Neural crest cell (in vitro differentiated cells): ENCODE measurements at regions not wholly inside any gene's neighbourhood (a gene's known extent, or its start where the extent isn't known, plus 50 kb on each side); places are given as distances from the start of the nearest gene placed in this dataset.
"Not testable (repeated sequence)": the region's sequence is repeated elsewhere in the genome, so short reads cannot be mapped to it uniquely, and the experiment has no call there.

ENCODE experiments used
- DNase-seq: peaks from one replicate; pipeline ENCODE4 v3.0.0; 2021; ENCODE audit warnings: low read depth, mixed read lengths, low spot score
- H3K27ac Mint-ChIP-seq: one replicate; pipeline ENCODE4 v1.8.0; 2021; ENCODE audit warnings: mild to moderate bottlenecking, mixed read lengths; ENCODE audit not compliant: unreplicated experiment
- H3K27me3 Mint-ChIP-seq: 2 replicates; pipeline ENCODE4 v1.8.0; 2021; ENCODE audit warnings: low read depth, mild to moderate bottlenecking, mixed read lengths
- H3K36me3 Mint-ChIP-seq: 2 replicates; pipeline ENCODE4 v1.8.0; 2021; ENCODE audit warnings: low read depth, mild to moderate bottlenecking, mixed read lengths
- H3K4me1 Mint-ChIP-seq: 2 replicates; pipeline ENCODE4 v1.8.0; 2021; ENCODE audit warnings: mixed read lengths
- H3K4me3 Mint-ChIP-seq: one replicate; pipeline ENCODE4 v1.8.0; 2021; ENCODE audit warnings: mild to moderate bottlenecking, mixed read lengths
- H3K9me3 Mint-ChIP-seq: 2 replicates; pipeline ENCODE4 v1.8.0; 2021; ENCODE audit warnings: mixed read lengths
- TF ChIP-seq, protein P1 (sequence below): fragments of 200-600 bp; sonication (generic); conservative IDR thresholded peaks from 2 replicates; pipeline ENCODE4 v1.5.0; 2021; ENCODE audit warnings: antibody characterized with exemption, mild to moderate bottlenecking

DNA sequence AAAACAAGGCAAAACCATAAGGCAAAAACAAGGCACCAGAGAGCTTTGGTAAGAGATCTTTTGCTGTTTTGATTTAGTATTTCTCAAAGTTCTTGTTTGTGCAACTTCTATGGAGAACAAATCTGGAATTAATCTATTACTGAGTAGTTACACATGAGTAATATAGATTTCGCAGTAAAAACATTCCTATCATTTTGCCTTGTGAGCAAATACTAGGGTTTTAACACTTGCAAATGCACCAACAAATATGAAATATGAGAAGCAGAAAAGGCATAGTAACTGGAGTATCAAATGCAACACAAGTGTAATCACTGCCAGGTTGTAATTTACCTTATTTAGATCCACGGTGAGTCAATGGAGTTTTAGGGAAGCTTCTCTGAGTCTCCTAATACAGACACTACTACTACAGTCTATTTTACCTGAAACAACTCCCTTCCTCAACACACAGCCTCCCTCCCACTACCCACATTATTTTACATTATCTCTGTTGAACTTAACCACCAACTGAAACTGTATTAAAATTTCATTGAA lies 324.1 kb downstream of the FLRT2 start:
- TF ChIP-seq, protein P1, sequence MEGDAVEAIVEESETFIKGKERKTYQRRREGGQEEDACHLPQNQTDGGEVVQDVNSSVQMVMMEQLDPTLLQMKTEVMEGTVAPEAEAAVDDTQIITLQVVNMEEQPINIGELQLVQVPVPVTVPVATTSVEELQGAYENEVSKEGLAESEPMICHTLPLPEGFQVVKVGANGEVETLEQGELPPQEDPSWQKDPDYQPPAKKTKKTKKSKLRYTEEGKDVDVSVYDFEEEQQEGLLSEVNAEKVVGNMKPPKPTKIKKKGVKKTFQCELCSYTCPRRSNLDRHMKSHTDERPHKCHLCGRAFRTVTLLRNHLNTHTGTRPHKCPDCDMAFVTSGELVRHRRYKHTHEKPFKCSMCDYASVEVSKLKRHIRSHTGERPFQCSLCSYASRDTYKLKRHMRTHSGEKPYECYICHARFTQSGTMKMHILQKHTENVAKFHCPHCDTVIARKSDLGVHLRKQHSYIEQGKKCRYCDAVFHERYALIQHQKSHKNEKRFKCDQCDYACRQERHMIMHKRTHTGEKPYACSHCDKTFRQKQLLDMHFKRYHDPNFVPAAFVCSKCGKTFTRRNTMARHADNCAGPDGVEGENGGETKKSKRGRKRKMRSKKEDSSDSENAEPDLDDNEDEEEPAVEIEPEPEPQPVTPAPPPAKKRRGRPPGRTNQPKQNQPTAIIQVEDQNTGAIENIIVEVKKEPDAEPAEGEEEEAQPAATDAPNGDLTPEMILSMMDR = no peak
- no peak for DNase-seq
- Mint-ChIP-seq H3K27me3 (no peaks in the 10 kb centered on the region), H3K9me3 (peaks cover 2% of the 10 kb centered on the region), H3K36me3 (no peaks in the 10 kb centered on the region), H3K4me3 (no peak overlapping the region), H3K4me1 (no peaks in the 10 kb centered on the region), H3K27ac (no peak overlapping the region)

DNA sequence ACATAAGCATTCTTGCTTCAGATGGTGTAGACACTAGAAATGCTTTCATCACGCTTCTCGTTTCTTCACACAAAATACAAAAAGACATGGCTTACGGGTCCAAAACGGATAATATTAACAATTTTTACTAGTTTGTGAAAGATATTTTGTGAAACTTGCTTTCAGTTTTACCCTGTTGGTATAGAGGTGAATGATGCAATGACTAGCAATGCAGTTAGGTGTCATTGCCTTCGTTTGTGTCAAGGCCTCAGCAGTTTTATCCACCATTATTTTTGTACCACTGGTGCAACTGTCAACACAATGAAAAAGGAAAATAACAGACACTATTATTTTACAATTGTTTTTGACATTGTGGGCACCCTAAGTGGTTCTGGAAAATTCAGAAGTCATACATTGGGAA lies 323.0 kb downstream of the FLRT2 start:
- Mint-ChIP-seq H3K27me3 (no peaks in the 10 kb centered on the region), H3K4me1 (no peaks in the 10 kb centered on the region), H3K36me3 (no peaks in the 10 kb centered on the region), H3K4me3 (no peak overlapping the region), H3K27ac (no peak overlapping the region), H3K9me3 (peaks cover 2% of the 10 kb centered on the region)
- TF ChIP-seq, protein P1 = no peak
- DNase-seq = no peak

DNA sequence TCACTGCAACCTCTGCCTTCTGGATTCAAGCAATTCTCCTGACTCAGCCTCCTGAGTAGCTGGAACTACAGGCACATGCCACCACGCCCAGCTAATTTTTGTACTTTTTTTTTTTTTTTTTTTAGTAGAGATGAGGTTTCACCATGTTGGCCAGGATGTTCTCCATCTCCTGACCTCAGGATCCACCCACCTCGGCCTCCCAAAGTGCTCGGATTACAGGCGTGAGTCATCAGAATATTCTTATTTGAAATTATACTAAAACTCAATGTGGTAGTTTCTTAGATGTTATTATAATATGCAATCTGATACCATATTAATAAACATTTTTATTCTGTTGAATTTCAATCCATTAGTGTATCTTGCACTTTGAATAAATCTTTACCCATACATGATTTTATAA lies 322.2 kb downstream of the FLRT2 start:
- H3K27me3 Mint-ChIP-seq, H3K4me3 Mint-ChIP-seq, H3K27ac Mint-ChIP-seq, H3K36me3 Mint-ChIP-seq, H3K4me1 Mint-ChIP-seq, H3K9me3 Mint-ChIP-seq, DNase-seq: not testable (repeated sequence)

DNA sequence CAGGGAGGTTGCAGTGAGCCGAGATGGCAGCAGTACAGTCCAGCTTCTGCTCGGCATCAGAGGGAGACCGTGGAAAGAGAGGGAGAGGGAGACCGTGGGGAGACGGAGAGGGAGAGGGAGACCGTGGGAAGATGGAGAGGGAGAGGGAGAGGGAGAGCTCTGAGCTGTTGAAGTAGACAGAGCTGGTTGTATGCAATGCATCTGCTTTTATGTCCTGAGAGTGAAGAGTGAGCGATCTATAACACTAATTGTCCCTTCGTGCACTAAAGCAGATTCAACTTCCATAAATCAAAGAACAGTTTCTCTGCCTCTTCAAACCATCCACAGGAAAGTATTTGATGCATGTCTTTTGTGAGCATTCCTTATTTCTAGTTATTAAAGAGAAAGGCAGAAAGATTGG lies 300.6 kb downstream of the FLRT2 start:
- H3K36me3 Mint-ChIP-seq, H3K9me3 Mint-ChIP-seq, H3K4me3 Mint-ChIP-seq, H3K27ac Mint-ChIP-seq, H3K27me3 Mint-ChIP-seq, DNase-seq, H3K4me1 Mint-ChIP-seq: not testable (repeated sequence)

DNA sequence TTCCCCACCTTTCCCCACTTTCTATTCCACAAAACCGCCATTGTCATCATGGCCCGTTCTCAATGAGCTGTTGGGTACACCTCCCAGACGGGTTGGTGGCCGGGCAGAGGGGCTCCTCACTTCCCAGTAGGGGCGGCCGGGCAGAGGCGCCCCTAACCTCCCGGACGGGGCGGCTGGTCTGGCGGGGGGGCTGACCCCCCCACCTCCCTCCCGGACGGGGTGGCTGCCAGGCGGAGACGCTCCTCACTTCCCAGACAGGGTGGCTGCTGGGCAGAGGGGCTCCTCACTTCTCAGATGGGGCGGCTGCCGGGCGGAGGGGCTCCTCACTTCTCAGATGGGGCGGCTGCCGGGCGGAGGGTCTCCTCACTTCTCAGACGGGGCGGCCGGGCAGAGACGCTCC lies 299.7 kb downstream of the FLRT2 start:
- not testable (repeated sequence) for H3K27ac Mint-ChIP-seq, H3K36me3 Mint-ChIP-seq, H3K4me1 Mint-ChIP-seq, DNase-seq, H3K9me3 Mint-ChIP-seq, H3K4me3 Mint-ChIP-seq, H3K27me3 Mint-ChIP-seq

DNA sequence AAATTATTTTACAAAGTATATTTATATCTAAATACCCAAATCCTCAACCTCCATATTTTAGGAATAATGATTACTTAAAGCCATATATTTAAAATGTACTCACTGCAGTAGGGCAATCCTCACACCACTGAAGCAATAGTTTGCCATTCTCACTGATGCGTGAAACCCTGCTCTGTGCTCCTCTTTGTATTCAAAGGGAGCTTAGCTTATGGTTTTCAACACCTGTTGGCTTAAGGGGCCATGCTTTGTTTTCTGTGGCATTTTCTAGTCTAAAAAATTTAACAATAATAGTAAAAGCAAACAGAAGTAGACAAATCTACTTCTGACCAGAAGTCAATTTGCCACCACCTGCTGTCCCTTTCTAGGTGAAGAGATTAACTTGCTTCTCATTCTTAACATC lies 294.6 kb downstream of the FLRT2 start:
- Mint-ChIP-seq H3K4me3 (no peak overlapping the region), H3K4me1 (no peaks in the 10 kb centered on the region), H3K36me3 (no peaks in the 10 kb centered on the region), H3K27me3 (no peaks in the 10 kb centered on the region), H3K27ac (no peak overlapping the region), H3K9me3 (peaks cover 8% of the 10 kb centered on the region)
- DNase-seq = no peak
- TF ChIP-seq, protein P1 = no peak

DNA sequence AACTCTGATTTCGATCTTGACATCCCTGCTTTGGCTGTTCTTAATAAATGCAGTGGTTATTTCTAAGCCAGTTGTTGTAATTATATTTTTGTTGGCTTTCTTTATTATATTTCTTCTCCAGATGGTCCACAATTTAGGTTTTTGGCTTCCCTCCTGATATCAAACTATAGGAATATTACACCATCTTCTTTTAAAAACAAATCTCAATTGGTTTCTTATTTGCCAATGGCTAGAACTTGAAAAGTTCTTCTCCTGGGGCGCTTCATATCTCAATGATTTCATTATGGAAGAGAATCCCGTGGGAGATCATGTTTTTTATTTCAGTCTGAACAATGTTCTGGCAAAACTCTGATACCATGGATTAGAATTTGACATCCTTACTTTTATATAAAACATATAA lies 292.3 kb downstream of the FLRT2 start:
- TF ChIP-seq, protein P1 = no peak
- Mint-ChIP-seq H3K9me3 (peaks cover 10% of the 10 kb centered on the region), H3K27me3 (no peaks in the 10 kb centered on the region), H3K36me3 (no peaks in the 10 kb centered on the region), H3K4me1 (no peaks in the 10 kb centered on the region), H3K27ac (no peak overlapping the region), H3K4me3 (no peak overlapping the region)
- no peak for DNase-seq
